ENCODE measurements at regions not wholly inside any gene's neighbourhood (a gene's known extent, or its start where the extent isn't known, plus 50 kb on each side); places are given as distances from the start of the nearest gene placed in this dataset.

GRCh38 chr6:134482593-134483270, 164.8 kb upstream of the SGK1 start:
- TF ChIP-seq, protein P1, sequence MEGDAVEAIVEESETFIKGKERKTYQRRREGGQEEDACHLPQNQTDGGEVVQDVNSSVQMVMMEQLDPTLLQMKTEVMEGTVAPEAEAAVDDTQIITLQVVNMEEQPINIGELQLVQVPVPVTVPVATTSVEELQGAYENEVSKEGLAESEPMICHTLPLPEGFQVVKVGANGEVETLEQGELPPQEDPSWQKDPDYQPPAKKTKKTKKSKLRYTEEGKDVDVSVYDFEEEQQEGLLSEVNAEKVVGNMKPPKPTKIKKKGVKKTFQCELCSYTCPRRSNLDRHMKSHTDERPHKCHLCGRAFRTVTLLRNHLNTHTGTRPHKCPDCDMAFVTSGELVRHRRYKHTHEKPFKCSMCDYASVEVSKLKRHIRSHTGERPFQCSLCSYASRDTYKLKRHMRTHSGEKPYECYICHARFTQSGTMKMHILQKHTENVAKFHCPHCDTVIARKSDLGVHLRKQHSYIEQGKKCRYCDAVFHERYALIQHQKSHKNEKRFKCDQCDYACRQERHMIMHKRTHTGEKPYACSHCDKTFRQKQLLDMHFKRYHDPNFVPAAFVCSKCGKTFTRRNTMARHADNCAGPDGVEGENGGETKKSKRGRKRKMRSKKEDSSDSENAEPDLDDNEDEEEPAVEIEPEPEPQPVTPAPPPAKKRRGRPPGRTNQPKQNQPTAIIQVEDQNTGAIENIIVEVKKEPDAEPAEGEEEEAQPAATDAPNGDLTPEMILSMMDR (conservative IDR thresholded peaks at IDR 0.05): no peak
- no peak for TF ChIP-seq ZFX (IDR thresholded peaks at IDR 0.05)
- no peak overlapping the region for H3K27ac ChIP-seq

- TF ChIP-seq ZFX (IDR thresholded peaks at IDR 0.05): no peak
- TF ChIP-seq, protein P1 (conservative IDR thresholded peaks at IDR 0.05): no peak
- no peak overlapping the region for H3K27ac ChIP-seq
Observed at GRCh38 chr6:134481966-134482365, 164.1 kb upstream of the SGK1 start.

DNA sequence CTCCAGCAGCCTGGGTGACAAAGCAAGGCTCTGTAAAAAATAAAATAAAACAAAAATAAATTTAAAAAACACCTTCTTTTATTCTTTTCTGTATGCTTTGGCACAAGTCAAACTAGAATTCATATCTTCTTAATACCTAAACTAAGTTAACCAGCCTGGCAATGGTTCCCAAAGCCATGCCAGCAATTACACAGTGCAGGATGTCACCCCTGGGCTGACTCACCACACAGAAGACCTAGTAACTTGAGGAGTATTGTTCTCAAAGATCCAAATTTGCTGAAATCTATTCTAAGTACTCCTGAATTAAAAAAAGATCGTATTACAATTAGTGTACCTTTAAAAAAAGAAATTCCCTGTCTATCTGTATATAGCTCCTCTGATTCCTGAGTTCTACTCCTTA, 162.7 kb upstream of the SGK1 start:
- H3K27ac ChIP-seq: no peak overlapping the region
- TF ChIP-seq, protein P1 (conservative IDR thresholded peaks at IDR 0.05): no peak
- TF ChIP-seq ZFX (IDR thresholded peaks at IDR 0.05): no peak

- TF ChIP-seq, protein P1 (conservative IDR thresholded peaks at IDR 0.05): no peak
- no peak for TF ChIP-seq ZFX (IDR thresholded peaks at IDR 0.05)
- no peak overlapping the region for H3K27ac ChIP-seq
Observed at GRCh38 chr6:134478764-134479399, 161.0 kb upstream of the SGK1 start.

GRCh38 chr6:134477991-134478635, 160.2 kb upstream of the SGK1 start:
- TF ChIP-seq, protein P1 (conservative IDR thresholded peaks at IDR 0.05): no peak
- TF ChIP-seq ZFX (IDR thresholded peaks at IDR 0.05): no peak
- no peak overlapping the region for H3K27ac ChIP-seq

- no peak overlapping the region for H3K27ac ChIP-seq
- TF ChIP-seq, protein P1 (conservative IDR thresholded peaks at IDR 0.05): no peak
- TF ChIP-seq ZFX (IDR thresholded peaks at IDR 0.05): no peak
Observed at GRCh38 chr6:134474955-134475354, 157.0 kb upstream of the SGK1 start.

DNA sequence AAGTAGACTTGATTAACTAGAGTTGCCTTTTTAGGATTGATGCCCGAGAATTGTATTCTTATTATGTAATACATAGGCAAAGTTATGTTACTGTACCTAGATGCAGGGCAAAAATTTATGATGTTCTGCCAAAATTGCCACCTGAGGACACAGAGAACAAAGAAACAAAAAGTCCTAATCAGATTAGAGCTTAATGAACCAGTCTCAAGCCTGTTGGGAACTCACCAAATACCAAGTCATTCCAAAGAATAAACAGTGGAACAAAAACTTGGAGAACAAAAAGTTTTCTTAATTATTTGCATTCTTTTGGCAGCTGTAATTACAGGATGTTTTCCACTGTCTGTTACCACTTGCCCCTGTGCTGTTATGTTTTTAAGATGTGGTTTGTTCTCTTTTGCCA, 154.7 kb upstream of the SGK1 start:
- H3K27ac ChIP-seq: no peak overlapping the region
- TF ChIP-seq ZFX (IDR thresholded peaks at IDR 0.05): no peak
- TF ChIP-seq, protein P1 (conservative IDR thresholded peaks at IDR 0.05): no peak
